Germinal center (tissue), 1 donor: ENCODE measurements at regions not wholly inside any gene's neighbourhood (a gene's known extent, or its start where the extent isn't known, plus 50 kb on each side); places are given as distances from the start of the nearest gene placed in this dataset.

Experiments used
- DNase-seq: peaks from one replicate; pipeline ENCODE4 v3.0.0; 2012; ENCODE audit warnings: mixed read lengths, low spot score

DNA sequence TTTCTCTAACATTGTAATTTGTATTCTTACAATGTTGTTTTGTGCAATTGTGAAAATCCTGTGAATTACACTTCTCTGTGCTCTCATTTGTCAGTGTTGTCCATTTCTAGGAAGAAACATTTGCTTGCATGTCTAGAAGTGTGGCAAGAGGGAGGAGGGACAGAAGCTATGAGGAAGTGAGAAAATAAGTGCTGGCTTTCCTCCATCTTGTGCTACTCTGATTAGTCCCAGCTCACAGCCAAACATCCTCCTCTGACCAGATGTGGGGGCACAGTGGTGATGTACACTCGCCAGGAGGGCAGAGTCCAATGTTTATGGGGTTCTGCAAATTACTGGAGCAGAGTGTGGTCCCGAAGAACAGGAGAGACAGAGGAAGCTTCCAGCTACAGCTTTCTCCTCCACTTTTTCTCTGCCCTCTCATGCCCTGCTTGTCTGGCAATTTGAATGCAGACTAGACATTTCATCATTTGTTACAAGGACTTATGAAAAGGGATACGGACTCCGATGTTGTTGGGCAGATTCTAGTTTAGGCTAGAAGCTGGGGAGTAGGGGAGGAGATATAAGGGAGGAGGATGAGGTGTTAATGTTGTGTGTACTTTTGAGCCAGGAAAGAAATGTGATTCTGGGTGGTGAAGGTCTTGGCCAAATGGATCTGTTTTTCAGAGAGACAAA lies 131.0 kb upstream of the C1GALT1 start:
- no peak for DNase-seq

DNA sequence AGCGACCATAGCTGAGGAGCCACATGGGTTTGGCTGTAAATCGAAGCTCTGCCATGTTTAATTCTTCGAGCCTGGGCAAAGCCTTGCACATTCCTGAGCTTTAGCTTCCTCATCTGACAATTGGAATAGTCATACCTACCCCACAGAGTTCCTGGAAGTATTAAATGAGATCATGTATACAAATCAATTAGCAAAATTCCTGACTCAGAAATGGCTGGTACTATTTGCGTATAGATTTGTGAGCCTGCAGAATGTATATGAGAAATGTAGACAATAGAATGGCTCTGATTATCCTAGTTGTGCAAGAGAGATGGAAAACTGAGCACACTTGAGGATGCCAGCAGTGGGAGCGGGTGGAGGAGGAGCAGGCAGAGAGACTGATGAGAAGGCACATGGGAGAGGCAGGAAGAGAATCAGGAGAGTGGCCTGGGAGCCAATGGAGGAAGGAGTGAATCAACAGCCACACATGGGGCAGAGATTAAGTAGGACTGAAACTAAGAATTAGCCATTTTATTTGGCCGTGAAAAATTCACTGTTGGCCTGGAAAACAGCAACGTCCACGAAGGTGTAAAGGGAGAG lies 128.0 kb upstream of the C1GALT1 start:
- DNase-seq, result no peak

DNA sequence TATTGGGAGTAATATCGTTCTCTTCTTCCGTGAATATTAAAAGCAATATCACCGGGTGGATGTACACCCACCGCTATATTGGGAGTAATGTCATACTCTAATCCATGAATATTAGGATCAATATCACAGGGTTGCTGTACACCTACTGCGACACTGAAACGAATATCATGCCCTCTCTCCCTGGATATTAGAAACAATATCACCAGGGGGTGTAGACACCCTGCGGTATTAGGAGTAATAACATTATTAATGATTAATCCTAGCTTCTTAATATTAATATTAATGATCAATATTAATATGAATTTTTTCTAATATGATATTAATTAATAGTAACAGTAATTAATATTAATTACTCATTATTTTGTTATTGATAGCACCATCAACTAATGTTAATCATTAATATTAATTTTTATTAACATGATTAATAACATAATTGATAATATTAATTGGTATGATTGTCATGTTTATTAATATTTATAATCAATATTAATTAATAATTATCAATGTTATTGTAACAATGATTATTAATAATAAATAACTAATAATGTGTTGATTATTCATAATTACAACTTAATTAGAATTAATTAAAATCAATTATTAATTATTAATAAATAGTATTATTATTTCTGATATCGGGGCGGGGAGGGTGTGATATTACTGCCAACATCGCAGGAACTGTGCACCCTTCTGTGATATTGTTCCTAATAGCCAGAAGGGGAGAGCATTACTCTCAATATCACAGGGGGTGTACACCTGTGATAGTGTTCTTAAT lies 121.3 kb upstream of the C1GALT1 start:
- DNase-seq, result no peak

DNA sequence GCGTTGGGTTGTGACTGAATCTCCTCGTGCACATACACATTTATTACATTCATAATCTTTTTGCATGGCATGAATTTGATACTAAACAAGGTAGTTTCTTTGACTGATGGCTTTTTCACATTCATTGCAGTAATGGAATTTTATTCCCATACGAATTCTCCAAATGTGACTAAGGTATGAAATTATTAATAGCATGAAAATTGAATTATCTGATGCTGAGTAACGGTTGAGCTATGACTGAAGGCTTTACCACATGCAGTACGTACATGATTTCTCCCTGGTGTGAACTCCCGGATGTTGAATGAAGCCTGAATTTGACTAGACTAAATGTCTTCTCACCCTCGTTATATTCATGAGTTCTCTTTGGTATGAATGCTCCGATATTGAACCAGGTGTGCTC lies 104.4 kb upstream of the C1GALT1 start:
- DNase-seq, result no peak

DNA sequence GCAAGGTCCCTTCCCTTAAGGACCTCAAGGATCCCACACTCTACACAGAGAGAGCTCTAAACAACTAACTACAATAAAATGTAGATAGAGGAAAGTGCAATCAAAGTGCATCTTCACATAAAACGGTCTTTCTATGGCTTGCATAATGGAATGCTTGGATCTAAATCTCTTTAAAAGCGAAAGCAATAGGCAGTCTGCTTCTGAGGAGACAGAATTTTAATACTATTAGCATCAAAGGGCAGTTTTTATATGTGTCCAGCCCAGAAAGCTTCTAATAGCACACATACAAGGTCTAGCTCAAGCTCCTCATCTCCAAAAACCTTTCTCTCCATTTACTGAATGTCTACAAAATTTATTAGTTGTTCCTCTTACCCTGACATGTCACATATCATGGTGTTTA lies 101.5 kb upstream of the C1GALT1 start:
- no peak for DNase-seq

DNA sequence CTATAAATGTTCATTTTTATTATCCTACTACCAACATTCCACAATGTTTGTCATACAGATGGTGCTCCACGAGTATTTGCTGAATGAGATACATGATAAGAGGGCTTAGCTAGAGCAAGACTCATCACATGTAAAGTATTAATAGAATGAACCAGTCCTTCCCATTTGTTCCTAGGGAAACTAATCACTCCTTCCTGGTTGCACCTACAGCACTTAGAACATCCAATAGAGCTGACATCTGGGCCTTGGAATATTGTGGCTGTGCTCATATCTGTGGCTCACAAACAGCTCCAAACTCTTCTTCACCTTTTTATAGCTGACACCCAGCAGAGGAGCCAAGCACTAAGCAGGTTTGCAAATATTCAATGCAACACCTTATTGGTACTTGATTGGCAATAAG lies 91.9 kb upstream of the C1GALT1 start:
- DNase-seq, result no peak

DNA sequence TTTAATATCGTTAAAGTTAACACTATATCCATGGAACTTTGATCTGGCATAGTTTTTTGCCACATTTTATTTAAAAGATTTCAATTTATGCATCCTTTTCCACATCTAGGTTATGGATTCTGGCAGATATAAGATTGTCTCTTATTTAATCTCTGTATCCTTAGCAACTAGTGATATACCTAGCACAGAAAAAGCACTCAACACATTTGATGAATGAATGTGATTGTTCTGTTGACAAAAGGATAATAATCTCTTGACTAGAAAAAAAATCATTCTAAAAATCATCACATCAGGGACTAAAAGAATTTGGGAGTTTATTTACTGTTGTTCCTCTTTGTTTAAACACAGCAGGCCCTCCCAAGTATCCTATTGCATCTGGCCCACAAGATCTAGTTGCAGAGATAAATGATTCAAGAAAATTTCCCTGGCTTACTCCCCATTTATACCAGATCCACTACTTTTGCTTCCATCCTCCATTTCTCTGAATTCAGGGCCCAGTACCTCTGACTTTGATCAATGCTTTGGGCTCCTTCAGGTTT lies 84.0 kb upstream of the C1GALT1 start:
- DNase-seq, result no peak

DNA sequence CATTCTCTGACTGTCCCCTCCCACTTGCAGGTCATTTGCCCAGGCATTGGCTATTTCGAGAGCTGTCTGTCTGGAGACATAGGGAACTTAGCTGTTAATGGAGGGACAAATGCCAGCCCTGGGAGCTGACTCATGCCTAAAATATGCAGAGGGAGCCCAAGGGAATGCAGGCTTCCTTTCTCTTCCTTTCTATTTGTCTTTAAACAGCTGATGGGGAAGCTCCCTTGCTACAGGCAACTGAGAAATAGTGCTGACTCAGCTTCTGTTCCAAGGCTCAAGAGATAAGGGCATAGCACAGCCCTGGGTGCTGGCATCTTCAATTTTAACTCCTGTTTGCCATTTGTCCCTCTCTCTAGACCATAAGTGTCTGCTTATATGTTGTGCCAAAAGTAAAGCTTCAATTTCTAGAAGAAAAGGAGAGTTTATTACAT lies 82.7 kb upstream of the C1GALT1 start:
- DNase-seq, result no peak

DNA sequence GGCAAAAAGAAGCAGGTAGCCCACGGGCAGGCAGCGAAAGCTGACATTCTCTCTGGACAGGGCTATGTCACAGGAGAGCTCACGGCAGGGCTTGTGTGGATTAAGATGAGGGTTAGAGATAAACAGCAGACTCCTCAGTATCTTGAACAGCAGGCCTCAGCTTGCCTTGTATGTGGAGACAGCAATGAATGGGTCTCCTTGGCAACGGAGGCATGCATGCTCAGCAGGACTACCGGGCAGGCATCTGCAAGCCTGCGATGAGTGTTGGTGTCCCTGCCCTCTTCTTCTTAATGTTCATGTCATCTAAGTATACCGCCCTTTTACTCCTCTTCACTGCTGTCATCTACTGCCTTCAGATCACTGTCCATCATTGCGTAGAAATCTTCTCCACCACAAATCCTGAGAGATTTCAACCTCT lies 81.9 kb upstream of the C1GALT1 start:
- DNase-seq, result no peak

DNA sequence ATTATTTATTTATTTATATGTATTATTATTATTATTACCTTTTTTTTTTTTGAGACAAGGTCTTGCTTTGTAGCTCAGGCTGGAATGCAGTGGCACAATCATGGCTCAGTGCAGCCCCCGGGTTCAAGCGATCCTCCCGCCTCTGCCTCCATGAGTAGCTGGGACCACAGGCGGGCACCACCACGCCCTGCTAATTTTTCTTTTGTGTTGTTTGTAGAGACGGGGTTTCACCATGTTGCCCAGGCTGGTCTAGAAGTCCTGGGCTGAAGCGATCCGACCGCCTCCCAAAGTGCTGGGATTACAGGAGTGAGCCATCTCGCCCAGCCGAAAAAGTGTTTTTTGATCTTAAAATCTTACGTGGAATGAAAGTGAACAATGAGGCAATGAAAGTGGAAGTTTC lies 79.4 kb upstream of the C1GALT1 start:
- no peak for DNase-seq

DNA sequence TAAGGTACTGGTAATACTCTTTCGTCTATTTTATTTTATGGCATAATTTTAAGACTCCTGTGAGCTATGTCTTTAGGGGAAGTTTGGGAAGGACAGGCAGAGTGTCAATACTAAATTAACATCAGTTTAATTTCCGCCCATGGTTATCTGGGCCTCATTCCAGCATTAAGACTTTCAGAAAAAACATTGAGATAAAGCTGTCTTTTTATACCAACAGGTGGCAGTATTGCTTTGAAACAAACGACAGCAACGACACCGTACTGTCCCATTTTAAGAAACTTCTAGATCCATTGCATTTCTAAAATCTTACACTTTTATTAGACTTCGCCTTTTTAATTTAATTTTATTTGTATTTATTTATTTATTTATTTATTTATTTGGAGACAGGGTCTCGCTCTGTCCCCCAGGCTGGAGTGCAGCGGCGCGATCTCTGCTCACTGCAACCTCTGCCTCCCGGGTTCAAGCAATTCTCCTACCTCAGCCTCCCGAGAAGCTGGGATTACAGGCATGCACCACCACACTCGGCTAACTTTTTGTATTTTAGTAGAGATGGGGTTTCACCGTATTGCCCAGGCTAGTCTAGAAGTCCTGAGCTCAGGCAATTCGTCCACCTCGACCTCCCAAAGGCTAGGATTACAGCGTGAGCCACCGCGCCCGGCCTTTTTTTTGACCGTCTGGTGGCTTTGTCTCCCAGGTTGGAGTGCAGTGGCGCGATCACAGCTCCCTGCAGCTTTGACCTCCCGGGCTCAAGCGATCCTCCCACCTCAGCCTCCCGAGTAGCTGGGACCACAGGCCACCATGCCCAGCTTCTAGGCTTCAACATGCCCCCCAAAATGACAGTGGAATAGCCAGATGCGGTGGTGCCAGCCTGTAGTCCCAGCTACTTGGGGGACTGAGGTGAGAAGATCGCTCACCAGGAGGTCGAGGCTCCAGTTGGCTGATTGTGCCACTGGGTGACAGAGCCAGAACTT lies 78.7 kb upstream of the C1GALT1 start:
- DNase-seq, result peak; percentile 55

DNA sequence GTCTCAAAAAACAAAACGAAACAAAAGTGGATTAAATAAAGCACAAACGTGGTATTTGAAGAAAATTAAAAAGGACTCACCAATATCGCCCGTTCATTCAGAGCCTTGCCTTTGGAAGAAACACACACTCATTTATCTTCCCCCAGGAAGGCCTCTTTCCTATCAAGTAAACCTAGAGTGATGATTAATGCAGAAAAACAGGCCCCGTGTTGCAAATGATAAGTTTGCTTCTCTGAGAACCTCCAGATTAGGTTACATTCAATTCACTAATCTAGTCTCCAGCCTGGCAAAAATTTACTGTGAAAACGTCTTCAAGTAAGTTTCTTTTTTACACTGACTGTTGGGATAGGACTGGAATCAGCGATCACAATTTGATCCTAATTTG lies 78.0 kb upstream of the C1GALT1 start:
- no peak for DNase-seq

DNA sequence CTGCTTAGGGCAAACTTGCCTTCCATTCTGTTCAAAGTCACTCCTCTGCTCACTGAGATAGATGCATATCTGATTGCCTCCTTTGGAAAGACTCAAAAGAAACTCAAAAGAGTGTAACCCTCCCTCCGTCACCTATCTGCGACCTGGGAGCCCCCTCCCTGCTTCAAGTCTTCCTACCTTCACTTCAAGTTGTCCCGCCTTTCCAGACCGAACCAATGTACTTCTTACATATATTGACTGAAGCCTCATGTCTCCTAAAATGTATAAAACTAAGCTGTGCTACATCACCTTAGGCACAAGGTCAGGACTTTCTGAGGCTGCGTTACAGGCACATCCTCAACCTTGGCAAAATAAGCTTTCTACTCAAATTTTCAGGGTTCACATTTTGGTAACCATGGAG lies 77.4 kb upstream of the C1GALT1 start:
- DNase-seq, result no peak

DNA sequence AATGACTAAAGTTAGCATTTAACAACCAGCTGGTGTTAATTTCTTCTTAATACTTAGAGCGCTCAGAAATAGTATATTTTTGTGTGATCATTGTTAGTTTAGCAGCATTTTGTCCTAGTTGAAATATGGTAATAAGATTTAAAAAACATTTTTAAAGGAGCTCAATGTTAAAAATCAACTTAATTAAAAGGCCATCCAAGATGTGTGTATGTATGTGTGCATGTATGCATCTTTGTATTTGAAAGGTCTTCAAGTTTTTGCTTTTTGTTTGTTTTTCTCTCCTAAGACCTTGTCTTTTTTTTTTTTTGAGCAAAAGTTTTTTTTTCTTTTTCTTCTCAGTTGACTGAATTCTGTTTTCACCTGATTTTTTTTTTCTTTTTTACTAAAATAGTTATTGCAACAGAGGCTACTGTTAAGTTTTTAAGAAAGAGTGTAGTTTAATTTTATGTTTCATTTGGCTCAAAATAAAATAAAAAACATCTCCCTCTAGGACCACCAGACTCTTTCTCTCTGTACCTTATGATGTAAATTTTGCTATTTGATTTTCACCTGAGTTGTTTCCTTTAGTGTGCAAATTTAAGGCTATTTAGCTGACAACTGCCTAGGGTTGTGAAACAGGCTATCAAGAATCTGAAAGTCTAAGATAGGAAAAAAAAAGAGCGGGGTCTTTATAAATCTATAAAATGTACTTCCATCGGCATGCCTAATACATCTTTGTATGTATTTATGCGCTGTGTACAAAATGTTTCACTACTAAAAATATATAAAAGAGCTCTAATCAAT lies 76.4 kb upstream of the C1GALT1 start:
- DNase-seq, result no peak

DNA sequence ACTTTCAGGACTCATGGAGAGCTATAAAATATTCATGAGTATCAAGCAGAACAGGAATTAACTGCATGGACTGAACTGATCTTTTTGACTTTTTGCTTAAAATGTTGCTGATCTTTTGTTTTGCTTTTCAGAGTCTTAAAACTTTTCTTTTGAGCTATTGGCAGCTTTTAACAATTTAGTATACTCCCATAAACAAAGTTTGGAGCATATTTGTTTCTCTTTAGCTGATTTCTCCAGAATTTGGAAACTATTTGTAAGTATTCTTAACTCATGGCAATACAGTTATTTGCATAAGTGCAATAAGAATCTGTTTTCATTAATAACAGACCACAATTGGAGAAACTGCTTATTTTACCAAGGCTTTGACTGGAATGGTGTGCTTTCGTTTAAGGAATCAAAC lies 73.4 kb upstream of the C1GALT1 start:
- no peak for DNase-seq

DNA sequence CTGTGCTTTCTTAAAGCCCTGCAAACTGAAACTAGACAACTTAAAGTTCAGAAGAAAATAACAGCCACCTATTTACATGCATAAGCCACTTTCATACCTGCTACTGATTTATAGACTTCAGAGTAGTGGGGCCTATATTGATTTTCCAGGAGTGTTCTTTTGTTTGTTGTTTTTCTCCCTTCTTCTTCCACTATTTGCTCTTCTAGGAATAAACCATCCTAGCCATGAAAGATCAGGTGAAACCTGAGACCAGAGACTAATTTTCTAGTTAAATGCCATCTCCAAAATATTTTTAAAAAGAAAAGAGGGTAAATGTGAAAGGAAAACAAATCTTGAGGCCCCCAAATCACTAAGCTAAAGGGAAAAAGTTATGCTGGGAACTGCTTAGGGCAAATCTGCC lies 72.4 kb upstream of the C1GALT1 start:
- DNase-seq, result no peak

DNA sequence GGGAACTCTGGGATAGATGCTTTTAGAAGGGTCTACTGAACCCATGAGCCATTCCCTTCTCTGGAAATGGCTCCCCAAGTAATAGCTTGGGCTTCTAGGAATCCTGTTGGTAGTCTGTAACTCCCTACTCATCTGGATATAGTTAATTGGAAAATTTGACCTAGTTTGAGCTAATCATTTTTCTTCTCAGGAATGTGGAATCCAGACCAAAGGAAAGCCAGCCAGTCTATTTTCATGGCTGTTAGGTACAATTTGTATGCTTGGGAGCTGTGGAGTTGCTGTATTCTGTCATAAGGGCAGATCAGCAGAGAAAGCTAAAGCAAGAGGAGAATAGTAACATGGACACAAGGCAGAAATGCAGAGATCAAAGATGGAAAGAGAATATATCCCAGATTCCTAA lies 71.6 kb upstream of the C1GALT1 start:
- no peak for DNase-seq

DNA sequence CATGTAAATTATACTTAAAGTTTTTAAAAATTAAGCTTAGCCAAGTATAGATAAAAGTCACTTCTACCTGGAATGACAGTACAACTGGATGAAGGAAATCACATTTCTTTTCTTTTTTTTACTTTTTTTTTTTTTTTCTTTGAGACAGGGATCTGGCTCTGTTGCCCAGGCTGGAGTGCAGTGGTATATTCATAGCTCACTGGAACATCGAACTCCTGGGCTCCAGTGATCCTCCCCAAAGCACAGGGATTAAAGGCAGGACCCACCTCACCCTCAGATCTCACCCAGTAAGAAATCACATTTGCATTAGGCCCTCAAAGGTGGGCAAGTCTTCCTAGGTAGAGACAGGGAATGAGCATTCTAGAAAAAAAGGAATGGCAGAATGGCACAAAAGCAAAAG lies 69.5 kb upstream of the C1GALT1 start:
- no peak for DNase-seq

DNA sequence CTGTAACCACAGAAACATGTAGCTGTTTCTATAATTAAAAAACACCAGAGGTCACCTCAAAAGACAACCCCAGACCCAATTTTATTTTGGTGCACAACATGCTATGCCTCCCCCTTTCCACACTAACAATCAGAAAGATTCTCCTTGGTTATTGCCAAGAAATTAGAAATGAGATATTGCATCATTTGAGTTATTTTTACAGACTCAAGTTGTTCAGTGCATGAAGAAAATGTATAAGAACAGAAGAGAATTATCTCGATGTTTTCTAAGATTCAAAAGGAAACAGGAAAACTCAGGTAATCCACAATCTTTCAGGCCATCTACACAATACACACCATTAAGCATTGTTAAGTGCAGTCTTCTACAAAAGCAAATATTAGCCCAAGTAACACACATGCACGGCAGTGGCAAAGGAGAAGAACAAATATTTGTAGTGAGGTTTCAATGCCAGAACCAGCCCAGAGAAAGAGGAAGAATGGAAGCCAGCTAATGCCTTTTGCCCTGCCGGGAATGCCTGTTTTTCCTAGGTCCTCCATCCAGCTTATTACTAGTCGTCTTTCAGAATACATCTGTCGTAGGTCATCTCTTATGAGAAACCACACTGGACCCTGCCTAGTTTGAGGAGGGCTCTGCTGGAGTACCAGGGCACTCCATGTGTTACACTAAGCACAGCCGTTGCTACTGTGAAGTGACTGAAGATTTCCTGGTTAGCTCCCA lies 67.6 kb upstream of the C1GALT1 start:
- DNase-seq, result no peak

DNA sequence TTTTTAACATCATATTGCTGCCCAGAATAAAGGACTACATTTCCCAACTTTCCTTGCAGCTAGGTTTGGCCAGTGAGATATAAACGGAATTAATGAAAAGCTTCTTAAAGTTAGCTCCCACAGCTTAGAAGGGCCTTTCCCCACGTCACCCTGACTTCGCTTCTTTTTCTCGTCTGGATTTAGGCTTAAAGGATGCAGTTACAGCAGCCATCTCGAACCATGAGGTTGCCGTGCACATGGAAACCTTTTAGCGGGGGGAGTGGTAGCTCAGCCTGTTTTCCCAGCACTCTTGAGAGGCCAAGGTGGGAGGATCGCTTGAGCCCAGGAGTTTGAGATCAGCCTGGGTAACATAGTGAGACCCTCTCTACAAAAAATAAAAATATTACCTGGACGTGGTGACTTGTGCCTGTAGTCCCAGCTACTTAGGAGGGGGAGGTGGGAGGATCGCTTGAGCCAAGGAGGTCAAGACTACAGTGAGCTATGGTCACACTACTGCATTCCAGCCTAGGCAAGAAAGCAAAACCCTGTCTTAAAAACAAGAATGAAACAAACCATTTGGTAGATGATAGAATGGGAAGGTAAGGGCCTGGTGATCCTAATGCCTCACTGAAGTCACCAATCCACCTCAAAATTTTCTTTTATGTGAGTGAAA lies 64.3 kb upstream of the C1GALT1 start:
- no peak for DNase-seq
